ENCODE measurements at regions not wholly inside any gene's neighbourhood (a gene's known extent, or its start where the extent isn't known, plus 50 kb on each side); places are given as distances from the start of the nearest gene placed in this dataset.

DNA sequence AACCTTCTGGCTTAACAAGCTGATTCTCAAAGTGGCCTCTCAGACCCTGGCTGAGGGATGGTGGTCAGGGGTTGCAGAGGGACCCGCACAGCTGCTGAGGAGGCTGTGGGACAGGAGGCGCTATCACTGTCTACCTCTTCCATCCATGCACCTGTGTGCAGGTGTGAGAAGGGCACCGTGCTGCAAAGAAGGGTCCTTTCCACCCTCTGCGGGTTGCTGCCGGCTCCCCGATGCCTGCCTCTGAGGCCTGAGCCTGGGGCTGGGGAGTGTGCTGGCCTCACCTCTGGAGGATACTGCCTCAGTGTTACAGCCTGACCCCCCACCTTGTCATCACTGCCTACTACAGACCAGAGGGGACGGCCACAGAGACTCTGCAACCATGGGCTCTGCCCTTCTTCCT, 66.1 kb upstream of the B3GAT1 start:
- DNase-seq (ENCODE audit: low spot score), result no peak

DNA sequence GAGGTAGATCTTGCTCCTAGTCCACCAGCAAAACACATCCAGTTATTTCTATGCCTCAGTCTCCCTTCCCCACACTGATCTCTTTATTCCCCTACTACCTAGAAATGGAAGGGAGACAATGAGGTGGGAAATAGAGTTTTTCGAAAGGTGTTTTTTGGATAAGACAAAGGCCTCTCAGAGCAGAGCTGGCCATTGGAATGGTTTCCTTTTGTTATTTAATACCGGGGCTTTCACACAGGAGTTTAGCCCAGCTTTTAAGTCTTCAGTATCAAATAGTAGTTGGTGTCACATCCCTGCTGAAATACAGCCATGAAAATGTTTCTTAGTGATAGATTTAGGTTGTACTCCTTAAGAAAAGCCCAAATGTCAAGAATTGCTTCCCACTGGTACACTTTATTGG, 65.4 kb upstream of the B3GAT1 start:
- DNase-seq (ENCODE audit: low spot score), result no peak

- no peak for DNase-seq (ENCODE audit: low spot score)
Observed at GRCh38 chr11:134476435-134477021, 64.5 kb upstream of the B3GAT1 start.

DNA sequence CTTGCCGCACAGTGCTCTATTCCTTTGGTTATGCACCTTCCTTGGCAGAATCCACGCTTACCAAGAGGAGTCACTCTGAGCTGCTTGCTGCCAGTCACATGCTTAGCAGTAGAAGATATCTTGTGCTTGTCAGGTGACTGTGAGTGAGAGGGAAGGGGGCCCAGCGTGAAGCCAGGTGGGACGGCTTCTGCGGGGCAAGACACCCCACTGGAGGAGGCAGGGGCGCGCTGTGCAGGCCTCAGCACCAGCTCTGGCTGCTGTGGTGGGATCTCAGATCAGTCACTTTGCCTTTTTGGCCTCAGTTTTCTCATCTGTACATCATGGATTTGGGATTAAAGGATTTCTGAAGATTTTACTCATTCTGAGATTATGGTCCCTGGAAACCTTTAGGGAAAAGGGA, 63.9 kb upstream of the B3GAT1 start:
- DNase-seq (ENCODE audit: low spot score), result no peak

- DNase-seq (ENCODE audit: low spot score), result no peak
Observed at GRCh38 chr11:134474942-134475341, 62.9 kb upstream of the B3GAT1 start.

DNA sequence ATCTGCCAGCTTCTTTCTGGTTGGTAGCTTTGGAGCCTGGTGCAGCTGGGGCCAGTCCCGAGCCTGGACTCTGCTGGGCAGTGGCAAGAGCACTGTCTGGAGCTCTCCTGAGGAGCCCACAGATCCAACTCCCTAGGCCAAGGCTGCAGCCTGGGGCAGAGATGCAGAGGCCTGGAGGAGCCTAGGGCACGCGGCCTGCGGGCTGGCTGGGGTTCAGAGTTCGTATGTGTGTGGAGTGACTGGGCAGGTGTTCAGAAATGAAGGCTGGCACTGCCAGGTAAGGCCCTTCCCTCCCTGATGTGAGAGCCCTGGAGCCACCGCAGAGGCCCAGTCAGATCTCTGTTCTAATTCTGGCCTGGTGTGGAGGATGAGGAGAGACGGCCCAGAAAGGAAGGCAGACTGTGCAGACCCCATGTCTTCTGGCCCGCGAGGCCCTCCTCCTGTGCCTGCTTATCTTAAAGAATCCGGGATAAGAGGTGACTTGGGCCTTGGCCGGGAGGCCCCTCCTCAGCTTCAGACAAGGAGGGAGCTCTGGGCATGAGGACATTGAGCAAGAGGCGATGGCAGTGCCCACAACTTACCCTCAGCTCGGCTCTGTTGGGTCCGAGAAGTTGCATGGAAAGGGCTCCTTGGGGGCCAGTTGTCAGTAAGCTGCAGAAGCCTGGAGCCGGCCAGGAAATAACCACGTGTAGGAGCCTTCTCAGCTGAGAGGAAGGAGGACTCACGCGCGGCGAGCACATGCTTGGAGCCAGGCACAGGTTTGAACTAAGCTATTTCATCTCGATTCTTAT, 62.2 kb upstream of the B3GAT1 start:
- no peak for DNase-seq (ENCODE audit: low spot score)

DNA sequence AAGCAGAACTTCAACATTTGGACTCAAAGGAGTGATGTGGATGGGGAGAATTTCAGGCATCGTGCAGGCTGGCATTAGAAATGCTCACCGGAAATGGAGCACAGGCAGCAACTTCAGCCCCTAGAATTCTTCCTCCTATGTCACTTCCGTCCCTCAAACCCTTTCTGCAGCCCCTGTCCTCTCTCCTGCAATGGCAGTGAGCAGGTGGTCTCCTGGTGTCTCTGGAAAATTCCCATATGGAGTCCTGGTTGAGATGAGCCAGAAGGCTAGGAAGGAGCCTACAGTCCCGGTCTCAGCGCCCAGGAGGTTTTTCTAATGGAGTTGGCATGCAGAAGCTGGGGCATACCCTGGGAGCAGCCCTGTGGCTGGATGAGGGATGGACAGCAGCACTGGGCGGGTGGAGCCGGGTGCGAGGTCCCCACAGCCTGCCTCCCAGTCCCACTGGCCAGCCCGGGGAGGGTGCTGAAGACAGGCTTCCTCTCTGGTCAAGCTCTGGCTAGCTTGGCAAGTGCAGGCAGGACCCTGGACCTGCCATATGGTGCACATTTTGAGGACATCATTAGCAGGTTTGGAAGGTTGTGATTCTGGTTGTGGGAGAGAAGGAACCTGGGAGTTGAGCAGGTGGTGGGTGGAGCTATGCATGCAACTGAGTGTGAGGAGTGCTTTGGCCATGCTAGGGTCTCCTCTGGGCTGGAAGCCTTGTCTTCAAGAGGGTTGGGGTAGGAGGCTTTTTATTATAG, 59.8 kb upstream of the B3GAT1 start:
- no peak for DNase-seq (ENCODE audit: low spot score)

DNA sequence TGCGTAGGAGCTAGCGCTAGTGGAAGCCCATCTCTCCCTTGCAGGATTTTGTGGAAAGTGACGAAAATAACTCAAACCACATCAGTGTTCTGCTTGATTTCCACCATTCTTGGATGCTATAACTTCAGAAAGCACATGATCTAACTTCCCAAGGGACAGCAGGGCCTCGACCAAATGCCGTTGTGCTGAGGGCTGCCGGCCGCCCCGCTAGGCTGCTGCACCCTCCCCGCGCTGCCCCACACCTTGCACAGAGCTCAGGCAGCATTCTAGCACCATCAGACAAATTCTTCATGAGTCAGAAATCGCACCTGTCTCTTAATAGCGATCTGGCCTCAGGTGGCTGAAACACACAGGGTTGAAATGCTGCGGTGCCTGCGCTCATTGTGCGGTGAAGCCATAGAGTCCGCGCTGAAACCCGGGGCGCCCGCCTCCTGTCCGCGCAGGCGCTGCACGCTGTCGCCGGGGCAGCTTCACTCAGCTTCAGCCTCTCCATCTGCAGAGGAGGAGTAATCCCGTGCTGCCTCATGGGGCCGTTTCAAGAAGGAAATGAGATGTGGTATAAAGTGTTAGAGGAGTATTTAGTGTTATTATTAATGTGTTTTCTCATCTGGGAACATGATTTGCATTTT, 59.2 kb upstream of the B3GAT1 start:
- DNase-seq (ENCODE audit: low spot score), result no peak

GRCh38 chr11:134470238-134470637, 58.2 kb upstream of the B3GAT1 start:
- DNase-seq (ENCODE audit: low spot score), result no peak

GRCh38 chr11:134469627-134470026, 57.6 kb upstream of the B3GAT1 start:
- DNase-seq (ENCODE audit: low spot score), result no peak

DNA sequence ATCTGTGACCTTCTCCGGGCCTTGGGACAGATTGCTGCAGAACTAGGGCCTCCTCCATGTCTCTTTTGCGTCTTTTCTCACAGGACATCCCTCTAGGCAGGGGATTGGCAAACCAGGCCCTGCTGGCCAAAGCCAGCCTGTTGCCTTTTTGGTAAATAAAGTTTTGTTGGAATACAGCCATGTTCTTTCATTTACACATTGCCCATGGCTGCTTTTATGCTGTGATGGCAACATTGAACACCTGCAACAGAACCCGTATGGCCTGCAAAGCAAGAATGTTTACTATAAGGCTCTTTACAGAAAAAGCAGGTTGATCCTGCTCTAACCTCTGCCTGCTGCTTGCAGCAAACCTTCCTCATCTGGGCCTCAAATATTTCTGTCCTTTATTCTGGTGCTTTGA, 56.8 kb upstream of the B3GAT1 start:
- no peak for DNase-seq (ENCODE audit: low spot score)

DNA sequence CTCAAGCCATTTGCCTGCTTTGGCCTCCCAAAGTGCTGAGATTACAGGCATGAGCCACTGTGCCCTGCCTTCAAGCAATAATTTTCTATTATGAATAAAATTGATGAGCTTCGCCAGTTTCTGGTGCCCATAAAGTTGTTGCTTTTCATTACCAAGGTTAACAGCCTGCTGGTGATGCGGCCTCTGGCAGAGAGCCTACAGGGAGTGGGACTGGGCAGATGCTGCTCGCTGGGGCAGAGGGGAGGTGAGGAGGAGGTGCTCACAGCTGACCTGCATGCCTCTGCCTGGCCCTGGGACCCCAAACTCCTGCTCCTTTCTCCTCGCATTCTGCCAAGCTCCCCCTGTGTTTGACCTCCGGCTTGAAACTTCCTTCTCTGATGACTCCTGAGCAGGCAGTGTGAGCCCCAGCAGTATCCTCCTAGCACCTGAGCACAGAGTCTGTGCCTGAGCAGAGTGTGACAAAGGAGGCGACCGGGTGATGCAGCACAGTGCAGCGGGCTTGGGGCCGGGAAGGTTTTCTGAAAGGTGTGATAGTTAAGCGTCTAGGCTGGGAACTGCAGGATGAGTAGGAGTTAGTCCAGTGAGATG, 56.1 kb upstream of the B3GAT1 start:
- DNase-seq (ENCODE audit: low spot score), result no peak

GRCh38 chr11:134466610-134467567, 54.8 kb upstream of the B3GAT1 start:
- DNase-seq (ENCODE audit: low spot score), result no peak

- DNase-seq (ENCODE audit: low spot score), result no peak
Observed at GRCh38 chr11:134466156-134466555, 54.1 kb upstream of the B3GAT1 start.

- DNase-seq (ENCODE audit: low spot score), result no peak
Observed at GRCh38 chr11:134464981-134465730, 53.1 kb upstream of the B3GAT1 start.

DNA sequence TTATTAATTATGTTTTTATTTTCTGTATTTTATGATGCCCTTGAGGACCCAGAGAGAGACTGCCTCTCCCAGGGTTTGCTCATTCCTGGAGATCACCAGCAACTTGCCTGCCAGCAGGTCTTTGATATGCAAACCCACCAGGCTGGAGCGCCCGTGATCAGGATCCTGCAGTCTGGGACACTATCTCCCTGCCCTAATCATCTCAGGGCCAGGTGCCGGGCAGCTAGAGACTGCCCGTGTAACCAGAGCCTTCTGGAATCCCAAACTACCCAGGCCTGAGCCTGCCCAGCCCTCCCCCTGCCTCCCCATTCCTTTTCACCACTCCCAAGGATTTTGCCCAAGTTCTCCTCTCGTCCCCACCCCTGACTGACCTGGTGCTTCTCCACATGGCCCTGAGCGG, 52.2 kb upstream of the B3GAT1 start:
- DNase-seq (ENCODE audit: low spot score), result no peak

- no peak for DNase-seq (ENCODE audit: low spot score)
Observed at GRCh38 chr11:134463716-134464115, 51.7 kb upstream of the B3GAT1 start.

All from putamen (tissue), 1 donor.